Pulmonary artery endothelial cell (primary cell): ENCODE measurements at regions not wholly inside any gene's neighbourhood (a gene's known extent, or its start where the extent isn't known, plus 50 kb on each side); places are given as distances from the start of the nearest gene placed in this dataset.
"Not testable (repeated sequence)": the region's sequence is repeated elsewhere in the genome, so short reads cannot be mapped to it uniquely, and the experiment has no call there.

ENCODE experiments used
- DNase-seq: peaks from one replicate; pipeline ENCODE4 v3.0.0-alpha.2; 2011; ENCODE audit warnings: low read depth, low spot score

DNA sequence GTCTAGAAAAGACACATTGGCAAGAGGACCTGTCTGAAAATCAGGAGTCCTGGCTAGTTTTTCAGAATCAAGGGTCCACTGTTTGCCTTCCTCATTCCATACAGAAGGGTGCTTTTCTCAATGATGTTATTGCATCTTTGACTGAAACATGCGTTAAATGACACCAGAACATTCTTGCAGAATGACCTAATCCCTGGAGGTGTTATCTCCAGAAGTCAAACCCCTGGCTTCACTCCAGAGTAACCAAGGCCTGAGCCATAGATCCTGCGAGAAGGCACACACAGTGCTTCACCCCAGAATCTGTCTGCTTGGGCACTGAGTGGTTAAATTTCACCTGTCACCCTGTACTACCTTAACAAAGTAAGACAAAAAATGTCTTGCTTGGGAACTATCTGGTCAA is 1055.2 kb upstream of the FANCL start:
- no peak for DNase-seq

DNA sequence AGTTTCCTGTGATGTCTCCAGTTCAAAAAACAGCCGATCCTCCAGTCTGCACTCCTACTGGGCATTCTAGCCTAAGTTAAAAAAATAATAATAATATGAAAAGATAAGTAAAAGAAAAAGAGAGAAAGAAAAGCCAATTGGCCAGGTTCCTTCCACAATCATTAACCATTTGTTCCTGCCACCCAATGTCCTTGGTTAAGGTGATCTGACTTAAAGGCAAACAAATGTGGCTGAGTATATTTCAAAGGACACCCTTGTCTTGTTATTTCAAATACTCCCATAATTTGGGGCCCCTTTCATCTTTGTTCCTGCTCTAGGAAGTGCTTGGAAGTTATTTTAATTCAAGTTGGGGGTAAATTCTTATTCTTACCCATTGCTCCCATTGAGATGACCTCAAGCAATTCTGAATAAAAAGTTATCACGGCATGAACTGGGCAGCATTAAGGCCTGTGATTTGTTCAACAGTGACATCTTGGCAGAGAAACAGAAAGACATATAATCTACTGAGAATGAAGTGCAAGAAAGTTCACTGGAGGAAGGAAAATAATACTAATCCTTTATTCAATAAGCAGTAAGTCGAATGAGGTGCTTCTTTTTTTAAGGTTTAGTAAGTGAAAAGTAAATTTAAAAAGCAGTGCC is 1054.5 kb upstream of the FANCL start:
- no peak for DNase-seq

DNA sequence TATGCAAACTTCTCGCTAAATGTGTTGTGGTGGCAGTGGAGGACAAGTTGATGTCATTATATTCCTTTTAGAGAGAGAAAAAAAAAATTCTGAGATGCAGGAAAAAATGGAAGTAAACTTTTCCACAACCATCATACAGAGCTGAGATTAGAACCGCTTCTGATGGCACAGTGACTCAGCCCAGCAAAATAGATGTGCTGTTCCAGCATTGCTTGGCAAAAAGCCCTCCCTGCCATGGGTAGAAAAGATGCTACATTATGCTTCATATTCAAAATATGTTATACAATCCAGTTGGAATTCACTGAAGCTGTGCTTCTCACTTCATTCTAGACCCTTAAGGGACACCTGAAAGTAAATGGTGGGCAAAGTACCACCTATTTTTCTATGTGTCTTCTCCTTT is 1047.6 kb upstream of the FANCL start:
- no peak for DNase-seq

DNA sequence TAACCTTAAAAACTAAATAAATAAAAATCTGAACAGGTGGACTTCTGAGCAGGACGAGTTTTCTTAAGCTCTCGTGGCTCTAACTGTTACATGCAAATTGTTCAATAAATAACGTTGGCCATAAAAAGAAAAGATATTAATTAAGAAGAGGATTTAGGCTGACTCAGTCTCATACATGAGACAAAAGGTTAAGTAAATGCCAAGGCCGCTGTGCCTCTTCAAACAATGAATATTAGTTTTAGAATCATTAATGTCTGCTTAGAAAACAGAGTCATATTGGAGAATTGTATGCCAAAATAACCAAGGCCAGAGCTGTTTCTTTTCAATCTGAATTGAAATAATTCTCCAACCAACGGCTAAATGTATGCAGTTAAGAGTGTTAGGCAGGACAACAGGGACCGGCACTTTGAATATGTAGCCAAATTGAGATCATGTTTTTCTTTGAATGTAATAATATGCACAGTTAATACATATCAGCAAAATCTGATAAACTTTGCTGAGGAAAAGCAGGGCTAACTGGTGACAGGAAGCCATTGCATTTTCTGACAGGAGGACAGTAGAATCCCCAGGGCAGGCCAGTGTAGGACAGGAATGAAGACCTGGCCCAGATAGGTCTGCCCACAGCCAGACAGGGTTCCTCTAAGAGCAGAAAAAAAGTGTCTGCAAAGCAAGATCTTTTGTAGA is 1041.4 kb upstream of the FANCL start:
- DNase-seq, result no peak

DNA sequence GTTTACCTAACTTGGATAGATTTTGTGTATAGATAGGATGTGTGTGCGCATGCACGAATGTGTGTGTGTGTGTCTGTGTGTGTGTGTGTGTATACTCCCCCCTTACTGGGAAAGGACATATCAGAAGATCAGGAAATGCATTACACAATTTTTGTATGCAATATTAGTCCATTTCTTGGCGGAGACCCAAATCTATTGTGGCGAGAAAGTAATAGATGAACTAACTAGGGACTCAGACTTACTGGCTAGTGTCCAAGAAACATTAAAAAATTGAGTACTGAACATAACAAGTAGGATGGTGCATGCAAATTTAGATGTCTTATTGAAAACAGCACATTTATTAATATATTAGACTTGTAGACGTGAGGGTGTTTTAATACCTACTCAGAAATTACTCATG is 1036.5 kb upstream of the FANCL start:
- no peak for DNase-seq

DNA sequence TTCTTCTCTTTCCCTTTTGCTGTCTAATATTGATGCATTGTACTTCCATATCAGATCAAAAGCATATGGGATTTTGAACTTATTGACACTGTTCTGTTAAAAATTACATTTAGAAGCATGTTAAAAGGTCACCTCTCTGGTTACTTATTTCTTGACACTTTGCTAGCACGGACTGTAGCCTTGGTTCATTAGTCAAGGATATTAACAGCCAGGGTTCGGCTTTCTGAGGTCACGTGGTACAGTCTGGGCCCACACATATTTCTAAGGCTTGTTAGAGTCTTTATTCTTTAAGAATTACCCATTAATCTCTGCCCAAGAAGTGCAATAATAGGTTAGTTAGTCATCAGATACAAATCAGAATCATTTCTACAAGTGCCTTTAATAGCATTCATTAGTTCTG is 1035.8 kb upstream of the FANCL start:
- no peak for DNase-seq

DNA sequence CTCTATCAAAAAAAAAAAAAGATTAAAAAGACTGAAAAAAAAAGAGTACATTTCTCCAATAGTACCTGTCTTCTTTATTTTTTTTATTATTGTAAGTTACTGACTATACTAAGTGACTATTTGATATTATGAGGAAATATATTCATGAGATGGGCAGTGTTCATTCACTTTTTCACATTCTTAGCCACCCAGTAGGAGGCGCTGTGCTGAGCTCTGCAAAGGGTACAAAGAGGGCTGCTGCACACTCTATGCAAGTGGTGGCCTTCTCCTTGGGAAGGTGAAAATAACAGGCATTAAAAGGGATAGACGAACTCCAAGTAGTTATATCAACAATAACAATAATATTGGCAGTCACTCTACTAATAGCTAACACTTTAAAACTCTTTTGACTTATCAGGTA is 1034.9 kb upstream of the FANCL start:
- no peak for DNase-seq

DNA sequence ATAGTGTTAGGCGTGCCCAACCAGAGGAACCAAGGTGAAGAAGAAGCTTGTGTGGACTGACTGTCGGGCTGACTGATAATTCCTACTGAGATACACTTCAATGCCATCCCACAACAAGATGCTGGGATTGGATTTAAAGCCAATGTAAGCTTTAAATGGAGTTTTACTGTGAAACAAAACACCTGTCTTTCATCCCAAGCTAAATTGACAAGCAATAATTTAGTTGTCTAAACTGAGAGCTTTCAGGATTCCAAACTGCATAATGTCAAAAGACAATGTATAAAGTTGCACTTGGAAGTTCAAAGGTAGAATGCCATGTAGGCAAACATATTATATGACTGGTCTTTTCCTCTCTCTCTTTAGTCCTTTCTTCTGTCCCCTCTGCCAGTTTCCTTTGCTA is 1025.3 kb upstream of the FANCL start:
- DNase-seq, result no peak

DNA sequence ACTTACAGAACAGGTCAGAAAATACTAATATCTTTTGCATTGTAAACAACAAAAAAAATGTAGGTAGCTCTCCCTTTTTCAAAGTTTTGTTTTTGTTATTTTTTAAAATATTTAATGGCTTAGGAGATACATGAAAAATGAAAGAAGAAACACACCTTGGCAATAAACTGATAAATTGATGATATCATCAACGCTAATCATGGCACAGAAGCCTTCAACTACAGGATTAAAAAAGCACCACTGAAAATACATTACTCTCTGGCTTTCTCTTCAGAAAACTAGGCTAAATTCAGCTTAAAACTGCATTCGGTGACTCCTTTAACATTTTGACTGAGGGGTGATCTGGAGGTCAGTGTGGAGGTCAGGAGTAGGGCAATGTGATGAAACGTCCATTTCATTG is 1018.8 kb upstream of the FANCL start:
- no peak for DNase-seq

DNA sequence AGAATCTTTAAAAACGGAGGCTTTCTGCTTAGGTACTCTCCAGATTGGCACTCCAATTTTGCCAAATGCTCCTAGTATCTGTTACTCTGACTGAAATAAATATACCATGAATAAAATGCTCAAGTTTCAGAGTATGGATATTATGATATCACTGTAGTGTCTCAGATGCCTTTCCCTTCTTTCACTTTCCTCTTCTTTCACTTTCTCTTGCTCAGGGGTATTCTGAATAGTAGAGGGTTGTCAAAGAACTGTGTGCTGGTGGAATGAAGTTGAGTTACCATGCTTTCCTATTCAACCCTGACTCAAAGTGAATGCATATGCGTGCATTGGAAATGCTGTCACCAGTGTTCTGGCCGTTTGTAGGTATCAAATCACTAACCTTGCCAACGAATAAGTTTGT is 1015.2 kb upstream of the FANCL start:
- DNase-seq, result no peak

DNA sequence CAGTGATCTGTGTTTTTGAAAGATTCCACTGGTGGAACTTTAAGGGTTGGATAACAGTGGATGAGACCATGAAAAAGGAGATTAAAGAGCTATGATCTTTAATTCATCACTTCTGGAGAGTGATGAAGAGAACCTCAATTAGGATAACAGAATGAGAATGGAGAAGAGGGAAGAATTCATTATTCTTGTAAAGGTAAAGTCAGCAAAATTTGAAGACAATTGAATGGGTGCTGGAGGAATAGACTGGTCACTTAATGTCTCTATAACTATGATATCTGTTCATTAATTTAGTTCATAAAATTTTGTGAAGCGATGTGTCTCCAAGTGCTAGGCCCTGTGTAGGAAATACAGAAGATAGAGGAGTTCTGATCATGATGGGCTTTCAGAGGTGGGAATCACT is 1013.2 kb upstream of the FANCL start:
- no peak for DNase-seq

DNA sequence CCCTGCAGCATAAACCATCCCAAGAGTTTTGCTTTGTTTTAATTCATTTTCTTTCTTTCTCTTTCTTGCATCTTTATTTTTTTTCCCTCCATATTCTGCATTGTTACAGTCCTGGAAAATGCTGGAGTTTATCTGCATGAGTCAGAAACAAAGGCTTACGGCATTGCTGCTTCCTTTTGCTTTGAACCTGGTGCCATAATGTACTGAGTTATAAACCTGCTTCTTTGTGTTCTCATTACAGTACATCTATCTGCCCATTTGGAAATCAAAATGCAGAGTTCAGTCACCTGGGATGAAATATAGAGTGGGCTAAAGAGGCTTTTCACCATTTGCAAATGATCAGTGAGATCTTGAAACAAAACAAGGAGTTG is 1009.2 kb upstream of the FANCL start:
- DNase-seq, result no peak

DNA sequence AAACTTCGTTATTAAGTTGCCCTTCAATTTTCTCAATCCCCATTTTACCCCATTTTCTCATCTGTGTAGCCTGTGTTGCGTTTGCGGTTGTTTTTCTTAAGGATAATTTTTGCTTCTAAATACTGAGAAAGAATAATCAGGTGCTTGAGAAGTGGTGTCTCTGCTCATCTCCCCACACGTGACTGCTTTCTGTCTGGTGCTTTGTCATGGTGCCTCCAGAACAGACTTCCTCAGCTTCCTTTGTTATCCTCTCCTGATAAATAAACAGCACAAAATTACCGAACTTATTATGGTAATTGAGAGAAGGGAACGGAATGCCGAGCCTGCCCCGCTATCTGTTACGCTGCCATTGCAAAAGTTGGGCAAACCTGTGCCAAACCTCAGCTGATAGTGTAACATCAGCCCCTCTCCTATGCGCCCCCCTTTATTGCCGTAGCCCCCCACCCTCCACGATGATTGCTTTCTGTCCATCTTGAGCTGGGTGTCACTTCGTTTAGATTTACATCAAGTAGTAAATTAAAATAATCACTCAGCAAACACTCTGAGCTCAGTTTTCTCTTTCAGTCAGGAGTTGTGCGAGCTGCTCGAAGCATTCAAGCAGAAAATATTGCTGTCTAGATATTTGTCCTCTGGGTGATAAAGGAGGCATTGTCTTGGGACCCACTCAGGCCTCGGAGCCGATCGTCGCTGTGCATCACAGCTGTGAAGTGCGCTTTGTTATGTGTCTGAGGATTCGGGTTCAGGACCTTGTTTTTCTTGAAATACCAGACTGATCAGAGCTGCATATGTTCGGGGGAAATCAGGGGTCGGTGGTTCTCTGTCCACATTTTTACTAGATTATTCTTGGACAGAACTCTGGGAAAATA is 1008.5 kb upstream of the FANCL start:
- DNase-seq, result no peak

DNA sequence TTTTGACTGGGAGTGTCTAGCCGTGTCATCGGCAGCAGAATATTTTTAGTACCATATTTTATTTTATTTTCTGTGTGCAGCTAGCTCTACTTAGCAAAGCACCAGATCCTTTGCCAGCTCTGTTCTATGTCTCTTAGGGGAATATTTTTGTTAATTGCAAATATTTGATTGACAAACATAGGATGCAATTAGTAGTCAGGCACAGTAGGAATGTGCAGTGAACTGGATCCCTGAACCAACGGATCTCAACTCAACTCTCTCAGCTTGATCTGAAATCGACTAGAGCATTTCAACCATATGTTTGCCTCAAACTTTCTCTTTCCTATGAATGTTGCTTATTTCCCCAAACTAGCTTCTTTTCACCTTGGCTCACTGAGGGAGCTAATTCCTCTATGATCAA is 998.0 kb upstream of the FANCL start:
- no peak for DNase-seq

DNA sequence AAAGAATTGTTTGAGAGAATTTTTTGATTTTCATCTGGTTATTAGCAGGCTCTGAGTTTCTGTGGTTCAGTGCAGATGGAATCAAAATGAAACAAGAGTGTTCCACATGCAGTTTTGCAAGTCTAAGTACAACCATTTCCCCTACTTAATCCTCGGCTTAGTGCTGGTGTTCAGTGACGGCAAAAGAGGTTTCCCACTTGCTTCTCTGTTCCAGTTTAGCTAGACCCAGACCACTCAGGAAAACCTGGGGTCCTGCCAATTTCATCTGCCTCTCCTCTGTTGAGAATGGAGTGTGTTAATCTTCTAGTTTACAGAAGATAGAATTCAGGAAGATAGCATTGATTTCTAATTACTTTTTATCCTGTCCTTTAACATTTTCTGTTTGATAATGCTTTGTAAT is 996.2 kb upstream of the FANCL start:
- DNase-seq, result no peak

DNA sequence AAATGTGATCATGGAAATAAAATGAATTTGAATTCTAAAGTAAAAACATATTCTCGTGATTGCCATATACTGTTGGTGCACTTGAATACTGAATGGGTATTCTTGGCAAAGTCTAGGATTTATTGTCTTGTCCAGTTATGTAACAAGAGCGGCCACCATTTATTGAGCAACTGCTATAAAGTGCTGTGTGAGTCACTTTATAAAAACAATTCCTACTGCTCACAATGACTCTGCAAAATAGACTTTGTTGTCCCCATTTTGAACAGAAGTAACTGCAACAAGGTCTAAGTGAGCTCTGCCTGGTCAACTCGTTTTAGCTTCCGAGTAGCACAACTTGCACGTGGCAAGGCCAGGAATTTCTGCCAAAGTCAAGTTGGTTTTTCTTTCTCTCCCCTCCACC is 995.6 kb upstream of the FANCL start:
- no peak for DNase-seq

DNA sequence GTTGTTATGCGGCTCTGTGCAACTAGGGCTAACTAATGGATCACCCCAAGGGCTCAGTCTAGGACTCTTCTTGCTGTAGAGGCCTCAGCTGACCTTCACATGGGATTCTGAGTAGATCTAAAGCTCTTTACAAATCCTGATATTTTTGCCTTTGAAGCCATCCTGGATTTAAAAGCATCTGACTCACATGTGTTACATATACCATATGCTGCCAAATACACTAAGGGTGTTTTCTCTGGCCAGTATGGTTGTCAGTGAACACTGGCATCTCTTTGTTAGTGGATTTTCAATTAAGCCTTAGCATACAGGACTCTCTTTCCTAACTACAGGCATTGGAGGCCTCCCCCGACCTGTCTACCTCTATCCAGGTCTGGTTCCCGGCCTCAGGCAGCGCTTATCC is 992.8 kb upstream of the FANCL start:
- no peak for DNase-seq

DNA sequence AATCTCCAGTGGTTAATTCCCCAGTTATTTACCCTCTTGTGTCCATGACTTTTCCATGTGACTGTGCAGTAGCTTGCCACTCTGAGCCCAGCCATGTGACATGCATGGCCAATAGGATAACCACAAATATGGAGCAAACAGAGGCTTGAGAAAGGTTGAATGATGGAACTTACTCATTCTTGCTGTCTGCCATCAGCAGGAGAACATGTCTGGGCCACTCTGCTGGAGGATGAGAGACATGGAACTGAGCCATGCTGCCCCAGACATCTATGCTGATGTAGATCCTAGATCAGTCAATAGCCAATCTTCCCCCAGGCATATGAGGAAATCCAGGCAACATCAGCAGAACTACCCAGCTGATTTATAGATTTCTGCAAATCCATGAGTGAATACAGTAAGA is 992.3 kb upstream of the FANCL start:
- no peak for DNase-seq

DNA sequence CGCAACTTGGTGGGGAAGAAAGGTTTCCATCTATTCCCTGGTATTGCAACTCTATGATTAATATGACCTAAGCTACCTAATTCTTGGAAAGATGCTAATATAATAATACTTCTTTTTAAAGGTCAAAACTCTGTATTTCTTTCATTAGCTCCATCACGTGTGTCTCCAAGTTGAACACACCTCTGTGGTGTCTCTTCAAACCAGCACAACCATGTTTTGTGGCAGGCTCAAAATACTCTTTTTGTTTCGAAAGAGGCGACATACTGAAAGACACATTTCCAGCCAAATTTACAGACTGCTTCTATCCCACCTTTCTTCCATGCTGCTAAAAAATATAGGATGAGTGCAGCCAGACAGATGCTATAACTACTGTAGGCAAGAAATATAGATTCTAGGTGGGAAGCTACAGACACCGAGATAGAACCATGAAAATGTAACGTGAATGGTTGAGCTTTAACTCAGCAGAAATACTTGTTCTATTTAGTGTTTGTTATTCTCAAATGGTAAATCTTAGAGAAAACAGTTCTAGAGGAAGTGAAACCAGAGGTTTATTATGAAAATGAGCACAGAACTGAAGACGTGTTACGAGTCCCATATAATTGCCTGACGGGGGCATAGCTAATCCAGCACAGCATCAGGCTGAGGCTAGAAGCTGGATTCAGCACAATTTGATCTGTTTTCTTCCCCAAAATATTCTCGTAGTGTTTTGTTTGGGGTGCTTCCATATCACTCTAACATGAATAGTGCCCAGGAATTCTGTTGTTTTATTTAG is 991.5 kb upstream of the FANCL start:
- DNase-seq, result no peak

DNA sequence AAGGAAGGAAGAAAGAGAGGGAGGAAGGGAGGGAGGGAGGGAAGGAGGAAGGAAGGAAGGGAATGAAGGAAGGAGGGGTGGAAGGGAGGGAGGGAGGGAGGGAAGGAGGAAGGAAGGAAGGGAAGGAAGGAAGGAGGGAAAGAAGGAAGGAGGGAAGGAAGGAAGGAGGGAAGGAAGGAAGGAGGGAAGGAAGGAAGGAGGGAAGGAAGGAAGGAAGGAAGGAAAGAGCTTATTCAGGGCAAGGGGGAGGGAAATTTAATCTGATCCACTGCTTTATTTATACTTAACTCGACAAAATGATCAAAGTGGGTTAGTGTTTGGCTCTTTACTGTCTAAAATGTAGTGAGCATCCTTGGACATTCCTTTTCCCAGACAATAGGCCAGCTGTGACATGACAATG is 985.2 kb upstream of the FANCL start:
- not testable (repeated sequence) for DNase-seq

DNA sequence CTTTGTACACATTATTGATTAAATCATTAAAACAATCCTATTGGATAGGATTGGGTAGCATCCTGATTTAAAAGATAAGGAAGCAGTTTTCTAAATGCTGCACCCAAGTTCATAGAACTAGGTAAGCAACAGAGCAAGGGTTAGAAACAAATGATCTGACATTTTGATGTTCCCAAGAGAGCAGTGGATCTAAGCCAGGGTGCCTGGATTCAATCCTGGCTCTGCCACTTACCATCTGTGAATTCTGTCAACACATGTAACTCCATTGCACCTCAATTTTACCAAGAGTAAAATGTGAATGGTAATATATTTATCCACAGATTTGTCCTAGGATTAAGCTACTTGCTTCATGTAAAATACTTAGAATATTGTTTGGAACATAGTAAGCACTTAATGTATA is 982.6 kb upstream of the FANCL start:
- no peak for DNase-seq

DNA sequence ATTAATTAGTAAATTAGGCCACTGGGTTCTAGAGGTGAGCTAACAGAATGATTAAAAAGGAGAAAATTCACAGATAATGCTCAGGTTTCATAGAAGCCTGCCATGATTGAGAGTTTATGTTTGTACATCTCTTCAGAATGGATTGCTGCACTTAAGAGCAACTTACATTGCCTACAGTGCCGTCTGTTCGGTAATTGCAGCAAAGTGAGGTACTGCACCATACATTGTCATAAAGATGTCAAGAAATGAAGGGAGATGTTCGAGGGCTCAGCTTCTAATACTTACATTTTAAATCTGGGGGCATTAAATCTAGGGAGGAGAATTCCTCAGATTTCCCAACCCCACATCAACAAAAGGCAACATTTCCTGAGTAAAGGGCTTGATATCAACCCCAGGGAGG is 976.2 kb upstream of the FANCL start:
- no peak for DNase-seq
